ENCODE measurements at regions not wholly inside any gene's neighbourhood (a gene's known extent, or its start where the extent isn't known, plus 50 kb on each side); places are given as distances from the start of the nearest gene placed in this dataset.

GRCh38 chr5:25066239-25066638 lies 421.5 kb upstream of the CDH10 start:
- Histone ChIP-seq H3K9me3 (ENCODE audit: control insufficient read depth, insufficient read depth, low read length) (no peaks in the 10 kb centered on the region), H3K4me3 (ENCODE audit: low read depth, low read length) (no peak overlapping the region), H3K4me1 (ENCODE audit: control insufficient read depth, insufficient read depth, low read length) (no peaks in the 10 kb centered on the region), H3K27me3 (ENCODE audit: control insufficient read depth, insufficient read depth, low read length) (no peaks in the 10 kb centered on the region), H3K27ac (ENCODE audit: low read depth, low read length) (no peak overlapping the region), H3K36me3 (ENCODE audit: control insufficient read depth, insufficient read depth, low read length) (no peaks in the 10 kb centered on the region)
- no peak for DNase-seq (ENCODE audit: low read depth in 4 of 6, low spot score in 6 of 6)
- WGBS (ENCODE audit: insufficient coverage), result no CpG with 5 or more reads among the region's 1 CpG

DNA sequence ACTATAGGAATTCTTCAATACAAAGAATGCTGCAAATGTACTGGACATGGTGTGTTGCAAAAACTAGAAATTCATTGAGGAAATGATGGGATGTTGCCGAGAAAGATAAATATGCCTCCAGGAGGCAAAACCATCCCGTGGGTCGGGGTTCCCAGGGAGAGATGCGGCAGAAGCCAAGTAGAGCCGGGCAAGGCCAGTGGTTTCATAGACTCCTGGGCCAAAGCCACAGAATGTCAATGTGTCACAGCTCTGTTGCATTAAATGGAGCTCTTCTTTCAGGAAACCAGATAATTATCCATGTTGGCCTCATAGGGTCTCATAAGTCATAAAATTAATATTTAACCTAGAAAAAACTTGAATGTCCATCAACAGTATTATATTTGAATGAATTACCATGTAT lies 419.5 kb upstream of the CDH10 start:
- Histone ChIP-seq H3K27ac (ENCODE audit: low read depth, low read length) (no peak overlapping the region), H3K4me3 (ENCODE audit: low read depth, low read length) (no peak overlapping the region), H3K9me3 (ENCODE audit: control insufficient read depth, insufficient read depth, low read length) (no peaks in the 10 kb centered on the region), H3K27me3 (ENCODE audit: control insufficient read depth, insufficient read depth, low read length) (no peaks in the 10 kb centered on the region), H3K4me1 (ENCODE audit: control insufficient read depth, insufficient read depth, low read length) (no peaks in the 10 kb centered on the region), H3K36me3 (ENCODE audit: control insufficient read depth, insufficient read depth, low read length) (no peaks in the 10 kb centered on the region)
- DNase-seq (ENCODE audit: low read depth in 4 of 6, low spot score in 6 of 6), result no peak
- 76% methylated on average over 5 of the region's 5 CpGs for WGBS (ENCODE audit: insufficient coverage)

DNA sequence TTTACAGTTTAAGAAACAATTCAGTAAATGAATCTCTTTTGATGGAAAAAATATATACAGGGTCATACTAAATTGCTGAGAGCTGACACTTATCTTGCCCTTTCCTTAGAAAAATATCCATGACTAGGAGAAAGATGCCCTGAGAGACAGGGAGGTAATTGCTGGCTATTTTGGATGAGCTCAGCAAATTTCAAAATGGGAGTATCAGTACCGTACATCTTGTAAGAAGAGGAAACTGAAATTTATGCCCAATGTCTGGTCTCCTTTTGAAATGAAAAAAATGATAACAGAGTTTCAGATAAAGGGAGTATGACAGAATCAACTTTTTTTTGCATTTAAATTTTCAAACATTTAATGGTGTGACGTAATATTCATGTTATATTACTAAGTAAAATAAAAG lies 415.8 kb upstream of the CDH10 start:
- Histone ChIP-seq H3K27me3 (ENCODE audit: control insufficient read depth, insufficient read depth, low read length) (no peaks in the 10 kb centered on the region), H3K4me1 (ENCODE audit: control insufficient read depth, insufficient read depth, low read length) (no peaks in the 10 kb centered on the region), H3K27ac (ENCODE audit: low read depth, low read length) (no peak overlapping the region), H3K9me3 (ENCODE audit: control insufficient read depth, insufficient read depth, low read length) (no peaks in the 10 kb centered on the region), H3K36me3 (ENCODE audit: control insufficient read depth, insufficient read depth, low read length) (no peaks in the 10 kb centered on the region), H3K4me3 (ENCODE audit: low read depth, low read length) (no peak overlapping the region)
- no CpG with 5 or more reads among the region's 2 CpGs for WGBS (ENCODE audit: insufficient coverage)
- no peak for DNase-seq (ENCODE audit: low read depth in 4 of 6, low spot score in 6 of 6)

DNA sequence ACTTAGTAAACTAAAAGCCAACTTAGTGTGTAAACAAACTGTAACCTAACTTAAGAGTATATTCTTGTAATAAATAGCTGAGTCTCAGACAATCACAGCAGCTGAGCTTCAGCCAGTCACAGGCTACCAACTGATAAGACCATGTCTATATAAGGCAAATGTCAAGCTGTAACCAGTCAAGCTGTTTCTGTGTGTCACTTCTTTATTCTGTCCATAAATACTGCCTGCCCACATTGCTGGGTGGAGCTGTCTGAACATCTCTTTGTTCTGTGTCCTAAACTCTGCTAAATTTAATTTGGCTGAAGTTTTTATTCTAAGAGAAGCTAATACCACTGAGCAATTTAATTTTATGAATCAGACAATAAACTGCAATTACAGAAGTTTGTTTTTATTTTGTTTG lies 412.1 kb upstream of the CDH10 start:
- no peaks in the 10 kb centered on the region for H3K4me1 ChIP-seq (ENCODE audit: control insufficient read depth, insufficient read depth, low read length)
- DNase-seq (ENCODE audit: low read depth in 4 of 6, low spot score in 6 of 6), result peak in 1 of 6 donors; percentile 1
- H3K4me3 ChIP-seq (ENCODE audit: low read depth, low read length), result no peak overlapping the region
- H3K36me3 ChIP-seq (ENCODE audit: control insufficient read depth, insufficient read depth, low read length), result no peaks in the 10 kb centered on the region
- H3K27ac ChIP-seq (ENCODE audit: low read depth, low read length), result no peak overlapping the region
- no peaks in the 10 kb centered on the region for H3K27me3 ChIP-seq (ENCODE audit: control insufficient read depth, insufficient read depth, low read length)
- H3K9me3 ChIP-seq (ENCODE audit: control insufficient read depth, insufficient read depth, low read length), result no peaks in the 10 kb centered on the region

GRCh38 chr5:25033658-25034057 lies 388.9 kb upstream of the CDH10 start:
- no peaks in the 10 kb centered on the region for H3K36me3 ChIP-seq (ENCODE audit: control insufficient read depth, insufficient read depth, low read length)
- DNase-seq (ENCODE audit: low read depth in 4 of 6, low spot score in 6 of 6), result no peak
- WGBS (ENCODE audit: insufficient coverage), result no CpG with 5 or more reads among the region's 3 CpGs
- no peaks in the 10 kb centered on the region for H3K9me3 ChIP-seq (ENCODE audit: control insufficient read depth, insufficient read depth, low read length)
- no peak overlapping the region for H3K27ac ChIP-seq (ENCODE audit: low read depth, low read length)
- no peak overlapping the region for H3K4me3 ChIP-seq (ENCODE audit: low read depth, low read length)
- no peaks in the 10 kb centered on the region for H3K27me3 ChIP-seq (ENCODE audit: control insufficient read depth, insufficient read depth, low read length)
- no peaks in the 10 kb centered on the region for H3K4me1 ChIP-seq (ENCODE audit: control insufficient read depth, insufficient read depth, low read length)

DNA sequence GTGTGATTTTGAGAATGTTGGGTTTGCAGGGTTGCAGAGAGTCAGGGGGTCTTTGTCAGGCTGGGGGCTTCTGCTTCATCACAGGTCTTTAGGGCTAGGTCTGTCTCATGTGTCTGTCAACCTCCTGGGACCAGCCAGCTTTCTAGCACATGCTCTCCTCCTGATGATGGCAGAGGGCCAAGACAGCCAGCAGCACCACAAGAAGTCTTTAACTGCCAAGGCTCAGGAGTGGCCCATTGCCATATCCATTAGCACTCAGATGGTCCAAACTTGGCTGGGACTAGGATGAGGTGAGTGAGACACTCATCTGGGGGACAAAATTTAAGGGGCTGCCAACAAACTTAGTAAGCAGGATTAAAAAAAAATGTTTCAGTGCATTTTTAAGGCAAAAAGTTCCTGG lies 384.2 kb upstream of the CDH10 start:
- no peaks in the 10 kb centered on the region for H3K9me3 ChIP-seq (ENCODE audit: control insufficient read depth, insufficient read depth, low read length)
- peak in 4 of 6 donors; percentile 32 to 91 (median 48) for DNase-seq (ENCODE audit: low read depth in 4 of 6, low spot score in 6 of 6)
- no peaks in the 10 kb centered on the region for H3K36me3 ChIP-seq (ENCODE audit: control insufficient read depth, insufficient read depth, low read length)
- no peak overlapping the region for H3K27ac ChIP-seq (ENCODE audit: low read depth, low read length)
- H3K4me1 ChIP-seq (ENCODE audit: control insufficient read depth, insufficient read depth, low read length), result no peaks in the 10 kb centered on the region
- no peak overlapping the region for H3K4me3 ChIP-seq (ENCODE audit: low read depth, low read length)
- H3K27me3 ChIP-seq (ENCODE audit: control insufficient read depth, insufficient read depth, low read length), result no peaks in the 10 kb centered on the region

DNA sequence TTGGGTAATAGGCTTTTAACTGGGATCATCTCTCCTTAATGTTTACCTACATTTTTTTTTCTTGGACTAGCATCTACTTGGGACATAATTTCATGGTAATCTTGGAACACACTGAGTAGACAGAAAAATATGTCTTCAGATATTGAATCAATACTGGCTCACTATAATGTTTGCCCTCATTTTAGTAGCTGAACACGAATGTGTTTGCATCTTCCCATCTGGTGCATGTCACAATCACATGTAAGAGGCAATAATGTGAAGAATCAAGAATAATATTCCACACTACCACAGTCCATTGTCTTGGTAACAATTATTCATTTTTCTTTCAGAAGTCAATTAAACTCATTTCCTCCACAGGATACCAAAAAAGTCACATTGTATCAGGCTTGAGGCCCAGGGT lies 382.7 kb upstream of the CDH10 start:
- no peaks in the 10 kb centered on the region for H3K36me3 ChIP-seq (ENCODE audit: control insufficient read depth, insufficient read depth, low read length)
- H3K27me3 ChIP-seq (ENCODE audit: control insufficient read depth, insufficient read depth, low read length), result no peaks in the 10 kb centered on the region
- DNase-seq (ENCODE audit: low read depth in 4 of 6, low spot score in 6 of 6), result no peak
- no peaks in the 10 kb centered on the region for H3K4me1 ChIP-seq (ENCODE audit: control insufficient read depth, insufficient read depth, low read length)
- no peak overlapping the region for H3K4me3 ChIP-seq (ENCODE audit: low read depth, low read length)
- WGBS (ENCODE audit: insufficient coverage), result no CpG with 5 or more reads among the region's 1 CpG
- H3K9me3 ChIP-seq (ENCODE audit: control insufficient read depth, insufficient read depth, low read length), result no peaks in the 10 kb centered on the region
- H3K27ac ChIP-seq (ENCODE audit: low read depth, low read length), result no peak overlapping the region

DNA sequence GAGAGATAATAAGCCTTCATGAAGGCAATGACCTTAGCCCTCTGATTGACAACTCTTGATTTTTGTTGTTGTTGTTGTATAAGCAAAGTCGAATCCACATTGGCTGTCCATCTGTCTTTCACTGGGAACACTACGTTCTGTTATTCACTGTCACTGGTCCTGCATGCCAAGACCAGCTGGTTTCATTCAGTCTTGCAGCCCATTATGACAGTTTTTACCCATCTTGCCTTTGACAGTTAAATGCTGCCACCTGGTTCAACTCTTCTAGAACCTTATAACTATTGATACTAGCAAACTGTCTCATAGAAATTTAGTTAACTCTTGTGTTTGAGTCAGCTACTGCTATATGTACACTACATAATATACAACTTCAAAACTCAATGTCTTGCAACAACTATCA lies 382.3 kb upstream of the CDH10 start:
- peak in 1 of 6 donors; percentile 89 for DNase-seq (ENCODE audit: low read depth in 4 of 6, low spot score in 6 of 6)
- no peaks in the 10 kb centered on the region for H3K36me3 ChIP-seq (ENCODE audit: control insufficient read depth, insufficient read depth, low read length)
- no peak overlapping the region for H3K27ac ChIP-seq (ENCODE audit: low read depth, low read length)
- H3K4me3 ChIP-seq (ENCODE audit: low read depth, low read length), result no peak overlapping the region
- no peaks in the 10 kb centered on the region for H3K9me3 ChIP-seq (ENCODE audit: control insufficient read depth, insufficient read depth, low read length)
- WGBS (ENCODE audit: insufficient coverage), result 76% methylated on average over 2 of the region's 2 CpGs
- H3K4me1 ChIP-seq (ENCODE audit: control insufficient read depth, insufficient read depth, low read length), result no peaks in the 10 kb centered on the region
- H3K27me3 ChIP-seq (ENCODE audit: control insufficient read depth, insufficient read depth, low read length), result no peaks in the 10 kb centered on the region

DNA sequence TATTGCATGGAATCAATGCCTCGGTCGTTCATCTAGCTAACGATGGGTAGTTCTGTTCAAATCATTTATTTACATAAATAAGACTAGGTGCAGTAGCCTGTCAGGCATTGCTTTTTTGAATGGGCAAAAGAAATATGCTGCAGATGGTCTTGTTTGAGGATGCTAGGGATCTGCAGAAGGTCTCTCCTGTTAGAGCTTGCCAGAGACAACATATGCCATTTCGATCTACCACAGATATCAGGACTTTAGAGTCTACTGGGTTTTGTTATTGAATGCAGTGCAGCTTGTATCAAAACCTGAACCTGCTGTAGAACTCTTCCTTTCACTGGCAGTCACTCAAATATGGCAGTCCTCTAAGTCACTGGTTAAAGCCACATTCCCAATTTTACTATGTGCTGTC lies 381.1 kb upstream of the CDH10 start:
- DNase-seq (ENCODE audit: low read depth in 4 of 6, low spot score in 6 of 6), result peak in 1 of 6 donors; percentile 53
- Histone ChIP-seq H3K27ac (ENCODE audit: low read depth, low read length) (no peak overlapping the region), H3K36me3 (ENCODE audit: control insufficient read depth, insufficient read depth, low read length) (no peaks in the 10 kb centered on the region), H3K27me3 (ENCODE audit: control insufficient read depth, insufficient read depth, low read length) (no peaks in the 10 kb centered on the region), H3K4me1 (ENCODE audit: control insufficient read depth, insufficient read depth, low read length) (no peaks in the 10 kb centered on the region), H3K4me3 (ENCODE audit: low read depth, low read length) (no peak overlapping the region), H3K9me3 (ENCODE audit: control insufficient read depth, insufficient read depth, low read length) (no peaks in the 10 kb centered on the region)
- no CpG with 5 or more reads among the region's 4 CpGs for WGBS (ENCODE audit: insufficient coverage)

DNA sequence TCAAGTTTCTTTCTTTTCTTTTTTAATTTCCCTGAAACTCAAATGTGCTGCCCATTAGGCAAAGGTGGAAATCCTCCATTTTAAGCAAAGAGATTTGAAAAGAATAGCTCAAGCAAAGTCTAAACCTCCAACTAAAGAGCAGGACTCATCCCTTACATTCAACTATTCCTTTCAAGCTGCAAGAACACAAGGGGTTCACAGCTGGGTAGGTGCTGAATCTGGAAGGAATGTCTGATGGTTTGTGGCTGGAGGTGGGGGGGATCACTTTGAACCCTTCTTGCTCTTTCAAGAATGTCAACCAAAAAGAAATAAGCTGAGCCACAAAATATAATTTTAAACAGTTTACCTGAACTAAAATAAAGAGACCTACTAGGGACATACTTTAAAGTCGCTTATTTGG lies 375.7 kb upstream of the CDH10 start:
- Histone ChIP-seq H3K4me1 (ENCODE audit: control insufficient read depth, insufficient read depth, low read length) (no peaks in the 10 kb centered on the region), H3K36me3 (ENCODE audit: control insufficient read depth, insufficient read depth, low read length) (no peaks in the 10 kb centered on the region), H3K4me3 (ENCODE audit: low read depth, low read length) (no peak overlapping the region), H3K27me3 (ENCODE audit: control insufficient read depth, insufficient read depth, low read length) (no peaks in the 10 kb centered on the region), H3K9me3 (ENCODE audit: control insufficient read depth, insufficient read depth, low read length) (no peaks in the 10 kb centered on the region), H3K27ac (ENCODE audit: low read depth, low read length) (no peak overlapping the region)
- WGBS (ENCODE audit: insufficient coverage), result no CpG with 5 or more reads among the region's 1 CpG
- DNase-seq (ENCODE audit: low read depth in 4 of 6, low spot score in 6 of 6), result no peak

DNA sequence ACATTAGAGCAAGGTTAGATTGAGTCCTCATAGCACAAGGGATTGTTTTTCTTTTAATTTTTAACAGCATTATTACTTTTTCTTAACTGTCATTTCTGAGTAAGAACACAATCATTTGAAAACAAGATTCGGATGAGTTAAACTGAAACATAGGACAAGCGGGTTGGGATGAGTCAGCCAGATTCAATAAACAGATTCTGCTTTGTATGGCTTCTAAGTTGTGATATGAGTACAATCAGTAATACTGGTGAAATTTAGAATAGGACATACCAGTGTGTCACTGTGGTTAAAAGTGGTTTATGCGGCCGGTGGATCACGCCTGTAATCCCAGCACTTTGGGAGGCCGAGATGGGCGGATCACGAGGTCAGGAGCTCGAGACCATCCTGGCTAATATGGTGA lies 364.3 kb upstream of the CDH10 start:
- H3K27me3 ChIP-seq (ENCODE audit: control insufficient read depth, insufficient read depth, low read length), result no peaks in the 10 kb centered on the region
- no peaks in the 10 kb centered on the region for H3K9me3 ChIP-seq (ENCODE audit: control insufficient read depth, insufficient read depth, low read length)
- H3K36me3 ChIP-seq (ENCODE audit: control insufficient read depth, insufficient read depth, low read length), result no peaks in the 10 kb centered on the region
- 100% methylated on average over 1 of the region's 9 CpGs for WGBS (ENCODE audit: insufficient coverage)
- no peak overlapping the region for H3K27ac ChIP-seq (ENCODE audit: low read depth, low read length)
- DNase-seq (ENCODE audit: low read depth in 4 of 6, low spot score in 6 of 6), result no peak
- no peak overlapping the region for H3K4me3 ChIP-seq (ENCODE audit: low read depth, low read length)
- H3K4me1 ChIP-seq (ENCODE audit: control insufficient read depth, insufficient read depth, low read length), result no peaks in the 10 kb centered on the region

Data from spinal cord (tissue), 9 donors.